ENCODE measurements at regions not wholly inside any gene's neighbourhood (a gene's known extent, or its start where the extent isn't known, plus 50 kb on each side); places are given as distances from the start of the nearest gene placed in this dataset.

GRCh38 chr5:174303035-174303434, 257.5 kb downstream of the NSG2 start:
- TF ChIP-seq CTCF (IDR thresholded peaks at IDR 0.05): no peak
- TF ChIP-seq POLR2A (IDR thresholded peaks at IDR 0.05): no peak
